Lower leg skin (tissue), 4 donors: ENCODE measurements at regions not wholly inside any gene's neighbourhood (a gene's known extent, or its start where the extent isn't known, plus 50 kb on each side); places are given as distances from the start of the nearest gene placed in this dataset.
"Not testable (repeated sequence)": the region's sequence is repeated elsewhere in the genome, so short reads cannot be mapped to it uniquely, and the experiment has no call there.

Experiments used
- DNase-seq, 2 donors: peaks; one replicate each; pipeline ENCODE4 v3.0.0-alpha.2; 2019; ENCODE audit warnings: low spot score in 2 of 2
- H3K4me3 ChIP-seq: fragments of 200-600 bp; sonication (generic); 2 replicates; pipeline ENCODE4 v1.5.1; 2017; ENCODE audit warnings: mild to moderate bottlenecking, low read depth; ENCODE audit not compliant: poor library complexity, severe bottlenecking
- POLR2A ChIP-seq, 2 donors: fragments of 450-650 bp; IDR thresholded peaks; one replicate each; pipeline ENCODE4 v1.6.1; 2016 to 2017; ENCODE audit warnings: antibody characterized with exemption in 2 of 2, mild to moderate bottlenecking in 1 of 2, moderate library complexity in 1 of 2
- WGBS, 2 donors: methylation state at CpG; one replicate each; pipeline ENCODE4 v1.1.5; 2018; 5-methylcytosine and 5-hydroxymethylcytosine counted together
- intact Hi-C: fragments of 100-400 bp; cut with DNase I; formaldehyde crosslinking; loops from one replicate; pipeline ENCODE4 v1.15.0; 2023; ENCODE audit warnings: low total_unique reads
- TF ChIP-seq, protein P1 (sequence below), 3 donors: fragments of 450-650 bp; IDR thresholded peaks; one replicate each; pipeline ENCODE4 v1.5.1; 2016; ENCODE audit warnings: antibody characterized with exemption in 3 of 3, mild to moderate bottlenecking in 3 of 3, moderate library complexity in 2 of 3

- WGBS, 2 donors = 61 to 90% methylated on average over 1 of the region's 1 CpG
- TF ChIP-seq, protein P1, sequence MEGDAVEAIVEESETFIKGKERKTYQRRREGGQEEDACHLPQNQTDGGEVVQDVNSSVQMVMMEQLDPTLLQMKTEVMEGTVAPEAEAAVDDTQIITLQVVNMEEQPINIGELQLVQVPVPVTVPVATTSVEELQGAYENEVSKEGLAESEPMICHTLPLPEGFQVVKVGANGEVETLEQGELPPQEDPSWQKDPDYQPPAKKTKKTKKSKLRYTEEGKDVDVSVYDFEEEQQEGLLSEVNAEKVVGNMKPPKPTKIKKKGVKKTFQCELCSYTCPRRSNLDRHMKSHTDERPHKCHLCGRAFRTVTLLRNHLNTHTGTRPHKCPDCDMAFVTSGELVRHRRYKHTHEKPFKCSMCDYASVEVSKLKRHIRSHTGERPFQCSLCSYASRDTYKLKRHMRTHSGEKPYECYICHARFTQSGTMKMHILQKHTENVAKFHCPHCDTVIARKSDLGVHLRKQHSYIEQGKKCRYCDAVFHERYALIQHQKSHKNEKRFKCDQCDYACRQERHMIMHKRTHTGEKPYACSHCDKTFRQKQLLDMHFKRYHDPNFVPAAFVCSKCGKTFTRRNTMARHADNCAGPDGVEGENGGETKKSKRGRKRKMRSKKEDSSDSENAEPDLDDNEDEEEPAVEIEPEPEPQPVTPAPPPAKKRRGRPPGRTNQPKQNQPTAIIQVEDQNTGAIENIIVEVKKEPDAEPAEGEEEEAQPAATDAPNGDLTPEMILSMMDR (IDR thresholded peaks at IDR 0.05) = no peak
- TF ChIP-seq POLR2A (IDR thresholded peaks at IDR 0.05) = no peak
- H3K4me3 ChIP-seq = no peak overlapping the region
- intact Hi-C loops = no loop called here
- DNase-seq = no peak
Observed at GRCh38 chr19:28697308-28697707, 515.6 kb downstream of the UQCRFS1 start.

GRCh38 chr19:28694812-28695211, 518.1 kb downstream of the UQCRFS1 start:
- intact Hi-C loops = loop anchor here (5.0 kb wide), 1 partner anchor 107 kb away; no protein-coding TSS in a partner anchor
- WGBS, 2 donors = 70 to 72% methylated on average over 5 of the region's 5 CpGs
- no peak for DNase-seq
- H3K4me3 ChIP-seq = no peak overlapping the region
- TF ChIP-seq, protein P1 (IDR thresholded peaks at IDR 0.05) = no peak
- no peak for TF ChIP-seq POLR2A (IDR thresholded peaks at IDR 0.05)

DNA sequence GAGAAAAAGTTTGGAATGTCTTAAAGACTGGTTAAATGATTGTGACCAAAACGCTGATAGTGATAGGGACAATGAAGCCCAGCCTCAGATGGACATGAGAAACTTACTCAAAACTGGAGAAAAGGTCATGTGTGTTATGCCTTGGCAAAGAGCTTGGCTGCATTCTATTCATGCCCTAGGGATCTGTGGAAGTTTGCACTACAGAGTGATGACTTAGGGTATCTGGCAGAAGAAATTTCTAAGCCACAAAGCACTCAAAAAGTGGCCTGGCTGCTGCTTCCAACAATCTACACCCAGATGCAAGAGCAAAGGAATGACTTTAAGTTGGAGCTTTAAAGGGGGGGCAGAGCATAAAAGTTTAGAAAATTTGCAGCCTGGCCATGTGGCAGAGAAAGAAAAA, 521.3 kb downstream of the UQCRFS1 start:
- TF ChIP-seq, protein P1 (IDR thresholded peaks at IDR 0.05) = no peak
- no peak for TF ChIP-seq POLR2A (IDR thresholded peaks at IDR 0.05)
- no peak for DNase-seq
- intact Hi-C loops = loop anchor here (5.0 kb wide), 1 partner anchor 111 kb away; no protein-coding TSS in a partner anchor
- no peak overlapping the region for H3K4me3 ChIP-seq
- WGBS, 2 donors = 75 to 88% methylated on average over 1 of the region's 1 CpG

DNA sequence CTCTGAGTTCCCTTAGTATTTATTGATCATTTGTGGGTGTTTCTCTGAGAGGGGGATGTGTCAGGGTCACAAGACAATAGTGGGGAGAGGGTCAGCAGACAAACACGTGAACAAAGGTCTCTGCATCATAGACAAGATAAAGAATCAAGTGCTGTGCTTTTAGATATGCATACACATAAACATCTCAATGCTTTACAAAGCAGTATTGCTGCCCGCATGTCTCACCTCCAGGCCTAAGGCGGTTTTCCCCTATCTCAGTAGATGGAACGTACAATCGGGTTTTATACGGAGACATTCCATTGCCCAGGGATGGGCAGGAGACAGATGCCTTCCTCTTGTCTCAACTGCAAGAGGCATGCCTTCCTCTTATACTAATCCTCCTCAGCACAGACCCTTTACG, 523.5 kb downstream of the UQCRFS1 start:
- WGBS, 2 donors = 83% methylated on average over 7 of the region's 7 CpGs
- DNase-seq, H3K4me3 ChIP-seq, intact Hi-C loops: not testable (repeated sequence)

DNA sequence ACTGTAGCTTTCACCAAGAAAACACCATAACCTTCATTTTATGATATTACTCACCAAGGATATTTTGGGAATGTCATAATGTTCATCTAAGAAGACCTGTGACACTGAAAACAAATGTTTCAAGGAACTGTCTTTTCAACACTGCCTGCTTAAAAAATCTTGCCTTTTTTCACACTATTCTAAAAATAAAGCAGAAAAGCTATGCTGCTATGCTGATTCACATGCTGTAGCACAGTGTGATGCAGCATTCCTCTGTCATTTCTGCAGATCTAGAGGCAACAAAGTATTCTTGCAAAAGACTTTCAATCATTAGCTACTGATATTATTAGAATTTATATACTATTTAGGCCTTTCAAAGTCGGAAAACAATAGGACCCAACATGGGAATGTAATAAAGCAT, 525.7 kb downstream of the UQCRFS1 start:
- intact Hi-C loops = no loop called here
- TF ChIP-seq, protein P1 (IDR thresholded peaks at IDR 0.05) = no peak
- TF ChIP-seq POLR2A (IDR thresholded peaks at IDR 0.05) = no peak
- DNase-seq = no peak
- 72 to 79% methylated on average over 1 of the region's 1 CpG for WGBS, 2 donors
- H3K4me3 ChIP-seq = no peak overlapping the region

DNA sequence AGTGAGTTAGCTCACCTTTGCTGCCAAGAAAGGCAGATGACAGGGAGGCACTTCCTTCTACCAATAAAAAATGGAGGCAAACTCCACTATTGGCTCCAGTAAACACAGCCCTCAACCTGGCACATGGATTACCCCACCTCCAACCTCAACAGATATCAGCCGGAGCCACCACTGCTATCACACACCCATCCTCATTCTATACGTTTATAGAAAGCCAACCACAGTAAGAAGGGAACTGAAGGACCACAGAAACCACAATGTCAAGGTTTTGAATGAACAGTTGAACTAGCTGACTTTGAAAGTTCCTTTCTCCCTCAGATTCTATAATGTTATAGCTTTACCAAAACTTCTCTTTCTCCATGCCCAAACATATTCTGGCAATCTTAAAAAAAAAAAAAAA, 526.2 kb downstream of the UQCRFS1 start:
- TF ChIP-seq, protein P1 (IDR thresholded peaks at IDR 0.05) = no peak
- TF ChIP-seq POLR2A (IDR thresholded peaks at IDR 0.05) = no peak
- intact Hi-C loops = no loop called here
- no peak for DNase-seq
- H3K4me3 ChIP-seq = no peak overlapping the region
- 69 to 75% methylated on average over 2 of the region's 2 CpGs for WGBS, 2 donors
